Stimulated activated CD8-positive, alpha-beta memory T cell treated with anti-CD3 and anti-CD28 coated beads, Interleukin-15, amount 100 ng/mL, for 48 hours (primary cell): ENCODE measurements at regions not wholly inside any gene's neighbourhood (a gene's known extent, or its start where the extent isn't known, plus 50 kb on each side); places are given as distances from the start of the nearest gene placed in this dataset.

ENCODE experiments used
- DNase-seq, 2 donors: peaks; one replicate each; pipeline ENCODE4 v3.0.0-alpha.2; 2020; ENCODE audit warnings: low read depth in 2 of 2

- no peak for DNase-seq
Measured at GRCh38 chr11:76276781-76277155, 70.5 kb upstream of the WNT11 start.

GRCh38 chr11:76276046-76276780 lies 69.9 kb upstream of the WNT11 start:
- DNase-seq: no peak

GRCh38 chr11:76275446-76275845 lies 69.1 kb upstream of the WNT11 start:
- no peak for DNase-seq

- no peak for DNase-seq
Measured at GRCh38 chr11:76271068-76271467, 64.8 kb upstream of the WNT11 start.

GRCh38 chr11:76270389-76270788 lies 64.1 kb upstream of the WNT11 start:
- no peak for DNase-seq

- DNase-seq: no peak
Measured at GRCh38 chr11:76269661-76270261, 63.5 kb upstream of the WNT11 start.

- no peak for DNase-seq
Measured at GRCh38 chr11:76269247-76269646, 62.9 kb upstream of the WNT11 start.

GRCh38 chr11:76268498-76268897 lies 62.2 kb upstream of the WNT11 start:
- DNase-seq: no peak

GRCh38 chr11:76267556-76267955 lies 61.3 kb upstream of the WNT11 start:
- DNase-seq: no peak

- DNase-seq: no peak
Measured at GRCh38 chr11:76266286-76267100, 60.2 kb upstream of the WNT11 start.

- DNase-seq: no peak
Measured at GRCh38 chr11:76265771-76266241, 59.5 kb upstream of the WNT11 start.

- no peak for DNase-seq
Measured at GRCh38 chr11:76263657-76264056, 57.4 kb upstream of the WNT11 start.

- DNase-seq: no peak
Measured at GRCh38 chr11:76263166-76263565, 56.9 kb upstream of the WNT11 start.

- no peak for DNase-seq
Measured at GRCh38 chr11:76260296-76260925, 54.1 kb upstream of the WNT11 start.

- no peak for DNase-seq
Measured at GRCh38 chr11:76259299-76259908, 53.1 kb upstream of the WNT11 start.

GRCh38 chr11:76257074-76257719 lies 50.9 kb upstream of the WNT11 start:
- DNase-seq: no peak

GRCh38 chr11:76256448-76256847 lies 50.1 kb upstream of the WNT11 start:
- DNase-seq: no peak
